Tibial nerve (tissue), 4 donors: ENCODE measurements at regions not wholly inside any gene's neighbourhood (a gene's known extent, or its start where the extent isn't known, plus 50 kb on each side); places are given as distances from the start of the nearest gene placed in this dataset.

ENCODE experiments used
- DNase-seq, 2 donors: peaks; one replicate each; pipeline ENCODE4 v3.0.0-alpha.2; 2019; ENCODE audit warnings: low spot score in 2 of 2
- H3K27ac ChIP-seq, 4 donors: fragments of 200-600 bp; sonication (generic) in 3 of 4; one replicate each; pipeline ENCODE4 v1.5.1; 2017 to 2019; ENCODE audit warnings: mild to moderate bottlenecking in 1 of 4
- H3K27me3 ChIP-seq, 2 donors: fragments of 200-600 bp; sonication (generic) in 1 of 2; one replicate each; pipeline versions ENCODE4 v1.5.1 to v1.6.0; 2017 to 2019
- H3K36me3 ChIP-seq, 3 donors: fragments of 200-600 bp; sonication (generic); one replicate each; pipeline ENCODE4 v1.5.1; 2018 to 2019
- H3K4me1 ChIP-seq, 4 donors: fragments of 200-600 bp; sonication (generic) in 3 of 4; one replicate each; pipeline ENCODE4 v1.5.1; 2017 to 2019
- H3K4me3 ChIP-seq, 4 donors: fragments of 200-600 bp; sonication (generic) in 3 of 4; one replicate each; pipeline ENCODE4 v1.5.1; 2017 to 2019; ENCODE audit warnings: mild to moderate bottlenecking in 1 of 4, moderate library complexity in 1 of 4
- H3K9me3 ChIP-seq, 4 donors: fragments of 200-600 bp; sonication (generic) in 3 of 4; one replicate each; pipeline ENCODE4 v1.5.1; 2017 to 2019
- CTCF ChIP-seq, 5 experiments: fragments of 200-600 bp in 3 of 5; fragments of 450-650 bp in 2 of 5; sonication (generic) in 3 of 5; IDR thresholded peaks; one replicate each; pipeline ENCODE4 v1.5.1; 2016 to 2019; ENCODE audit warnings: antibody characterized with exemption in 5 of 5, mild to moderate bottlenecking in 3 of 5, moderate library complexity in 2 of 5
- EP300 ChIP-seq, 2 donors: sonication (generic); formaldehyde crosslinking; IDR thresholded peaks; one replicate each; pipeline ENCODE4 v1.6.1; 2017; ENCODE audit warnings: antibody characterized with exemption in 2 of 2, mild to moderate bottlenecking in 1 of 2
- POLR2A ChIP-seq, 2 donors: fragments of 450-650 bp; IDR thresholded peaks; one replicate each; pipeline ENCODE4 v1.6.1; 2017; ENCODE audit warnings: antibody characterized with exemption in 2 of 2, mild to moderate bottlenecking in 2 of 2, moderate library complexity in 2 of 2
- WGBS, 2 donors: methylation state at CpG; one replicate each; pipeline ENCODE4 v1.1.5; 2018; 5-methylcytosine and 5-hydroxymethylcytosine counted together

- WGBS, 2 donors: 28 to 30% methylated on average over 16 to 17 of the region's 18 CpGs
- DNase-seq: peak in 1 of 2 donors; percentile 13
- H3K4me1 ChIP-seq: peaks cover 15 to 100% (median 90%) of the 10 kb centered on the region in 4 donors
These were observed 63.6 kb upstream of the PPARA start for GRCh38 chr22:46086577-46087335.

GRCh38 chr22:46087336-46087690, 63.0 kb upstream of the PPARA start:
- peaks cover 15 to 100% (median 94%) of the 10 kb centered on the region in 4 donors for H3K4me1 ChIP-seq
- no peak for TF ChIP-seq POLR2A (IDR thresholded peaks at IDR 0.05)
- TF ChIP-seq CTCF (IDR thresholded peaks at IDR 0.05): no peak
- no peak for TF ChIP-seq EP300 (IDR thresholded peaks at IDR 0.05)
- peak overlapping the region; percentile 73 to 99 (median 88) for H3K27ac ChIP-seq
- no peak for DNase-seq
- WGBS, 2 donors: 31 to 40% methylated on average over 2 to 14 of the region's 14 CpGs
- H3K9me3 ChIP-seq: no peaks in the 10 kb centered on the region
- H3K36me3 ChIP-seq: peaks cover 0 to 16% (median 0%) of the 10 kb centered on the region in 3 donors
- peak overlapping the region; percentile 4 to 43 (median 24) for H3K4me3 ChIP-seq
- H3K27me3 ChIP-seq: no peaks in the 10 kb centered on the region

More at GRCh38 chr22:46086577-46087335, 63.6 kb upstream of the PPARA start:
- Histone ChIP-seq H3K36me3 (peaks cover 0 to 15% (median 0%) of the 10 kb centered on the region in 3 donors), H3K27me3 (no peaks in the 10 kb centered on the region), H3K27ac (peak overlapping the region; percentile 73 to 99 (median 88)), H3K9me3 (no peaks in the 10 kb centered on the region), H3K4me3 (peak overlapping the region; percentile 20 to 43 (median 30))
- TF ChIP-seq CTCF (IDR thresholded peaks at IDR 0.05): no peak
- TF ChIP-seq POLR2A (IDR thresholded peaks at IDR 0.05): no peak
- TF ChIP-seq EP300 (IDR thresholded peaks at IDR 0.05): no peak

- WGBS, 2 donors: 15% methylated on average over 21 of the region's 22 CpGs; no CpG with 5 or more reads in 1 of the 2 donors
- H3K36me3 ChIP-seq: peaks cover 0 to 16% (median 0%) of the 10 kb centered on the region in 3 donors
- H3K27me3 ChIP-seq: no peaks in the 10 kb centered on the region
- H3K4me3 ChIP-seq: peak overlapping the region; percentile 14 to 43 (median 24)
- H3K9me3 ChIP-seq: no peaks in the 10 kb centered on the region
- peak in 1 of 5 experiments; percentile 16 for TF ChIP-seq CTCF (IDR thresholded peaks at IDR 0.05)
- TF ChIP-seq EP300 (IDR thresholded peaks at IDR 0.05): peak in 1 of 2 donors; percentile 77
- TF ChIP-seq POLR2A (IDR thresholded peaks at IDR 0.05): peak; percentile 16 to 42
- peaks cover 15 to 100% (median 95%) of the 10 kb centered on the region in 4 donors for H3K4me1 ChIP-seq
- H3K27ac ChIP-seq: peak overlapping the region; percentile 73 to 99 (median 88)
- DNase-seq: peak; percentile 93
These were observed 62.5 kb upstream of the PPARA start for GRCh38 chr22:46087816-46088277.

- Histone ChIP-seq H3K36me3 (peaks cover 0 to 18% (median 0%) of the 10 kb centered on the region in 3 donors), H3K27ac (peak overlapping the region; percentile 73 to 99 (median 85)), H3K9me3 (no peaks in the 10 kb centered on the region), H3K4me1 (peaks cover 15 to 100% (median 93%) of the 10 kb centered on the region in 4 donors), H3K4me3 (peak overlapping the region; percentile 14 to 43 (median 24)), H3K27me3 (no peaks in the 10 kb centered on the region)
- TF ChIP-seq EP300 (IDR thresholded peaks at IDR 0.05) (peak in 1 of 2 donors; percentile 6), POLR2A (IDR thresholded peaks at IDR 0.05) (no peak), CTCF (IDR thresholded peaks at IDR 0.05) (no peak)
- WGBS, 2 donors: 8 to 24% methylated on average over 19 to 25 of the region's 25 CpGs
- peak in 1 of 2 donors; percentile 21 for DNase-seq
These were observed 61.6 kb upstream of the PPARA start for GRCh38 chr22:46088541-46089311.
